ENCODE measurements at regions not wholly inside any gene's neighbourhood (a gene's known extent, or its start where the extent isn't known, plus 50 kb on each side); places are given as distances from the start of the nearest gene placed in this dataset.
"Not testable (repeated sequence)": the region's sequence is repeated elsewhere in the genome, so short reads cannot be mapped to it uniquely, and the experiment has no call there.

- 85% methylated on average over 6 of the region's 6 CpGs for WGBS
These were observed 410.0 kb upstream of the ADAMTSL1 start for GRCh38 chr9:18063856-18064390.

GRCh38 chr9:18066608-18067007 lies 407.3 kb upstream of the ADAMTSL1 start:
- not testable (repeated sequence) for H3K27ac ChIP-seq (ENCODE audit: low read depth in 1 of 2, low read length in 1 of 2); H3K36me3 ChIP-seq (ENCODE audit: control insufficient read depth in 2 of 2, insufficient read depth in 2 of 2, low read length in 1 of 2); H3K27me3 ChIP-seq (ENCODE audit: control insufficient read depth in 2 of 2, insufficient read depth in 1 of 2, low read length in 1 of 2); H3K9me3 ChIP-seq (ENCODE audit: control insufficient read depth in 2 of 2, insufficient read depth in 1 of 2, low read length in 1 of 2); DNase-seq (ENCODE audit: low read depth in 6 of 9, low spot score in 9 of 9); H3K4me1 ChIP-seq (ENCODE audit: control insufficient read depth in 2 of 2, insufficient read depth in 2 of 2, low read length in 2 of 2); H3K4me3 ChIP-seq (ENCODE audit: low read length in 2 of 2)
- WGBS = over 99% methylated on average over 2 of the region's 2 CpGs

More at GRCh38 chr9:18063856-18064390, 410.0 kb upstream of the ADAMTSL1 start:
- no peak overlapping the region for H3K27ac ChIP-seq (ENCODE audit: low read depth in 1 of 2, low read length in 1 of 2)
- no peaks in the 10 kb centered on the region for H3K4me1 ChIP-seq (ENCODE audit: control insufficient read depth in 2 of 2, insufficient read depth in 2 of 2, low read length in 2 of 2)
- H3K9me3 ChIP-seq (ENCODE audit: control insufficient read depth in 2 of 2, insufficient read depth in 1 of 2, low read length in 1 of 2) = no peaks in the 10 kb centered on the region
- no peaks in the 10 kb centered on the region for H3K36me3 ChIP-seq (ENCODE audit: control insufficient read depth in 2 of 2, insufficient read depth in 2 of 2, low read length in 1 of 2)
- no peaks in the 10 kb centered on the region for H3K27me3 ChIP-seq (ENCODE audit: control insufficient read depth in 2 of 2, insufficient read depth in 1 of 2, low read length in 1 of 2)
- no peak overlapping the region for H3K4me3 ChIP-seq (ENCODE audit: low read length in 2 of 2)
- no peak for DNase-seq (ENCODE audit: low read depth in 6 of 9, low spot score in 9 of 9)

DNA sequence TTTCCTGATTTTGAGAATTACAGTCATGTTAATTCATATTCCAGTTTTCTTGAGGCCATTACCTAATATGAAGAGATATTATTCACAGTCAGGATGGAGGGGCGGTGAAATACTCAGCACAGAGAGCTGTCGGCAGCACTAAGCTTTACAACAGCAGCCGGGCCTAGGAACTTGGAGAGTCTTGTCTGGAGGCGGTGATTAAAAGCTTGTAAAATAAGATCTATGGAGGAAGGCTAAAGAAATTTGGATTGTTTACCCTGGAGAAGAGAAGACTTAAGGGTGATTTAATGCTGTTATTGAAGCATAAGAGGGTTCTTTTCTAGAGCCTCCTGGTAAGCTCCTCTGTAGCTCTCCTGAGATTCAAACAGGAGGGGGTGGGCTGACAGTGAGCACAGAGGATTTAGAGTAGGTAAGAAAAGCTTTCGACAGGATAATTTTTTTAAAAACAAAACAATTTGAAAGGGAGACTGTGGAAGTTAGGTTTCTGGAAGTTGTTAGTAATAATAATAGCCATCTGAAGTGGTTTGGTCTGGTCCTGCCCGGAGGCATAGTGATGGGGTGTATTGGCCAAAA lies 406.3 kb upstream of the ADAMTSL1 start:
- H3K9me3 ChIP-seq (ENCODE audit: control insufficient read depth in 2 of 2, insufficient read depth in 1 of 2, low read length in 1 of 2) = no peaks in the 10 kb centered on the region
- WGBS = 97% methylated on average over 6 of the region's 6 CpGs
- no peaks in the 10 kb centered on the region for H3K4me1 ChIP-seq (ENCODE audit: control insufficient read depth in 2 of 2, insufficient read depth in 2 of 2, low read length in 2 of 2)
- H3K27me3 ChIP-seq (ENCODE audit: control insufficient read depth in 2 of 2, insufficient read depth in 1 of 2, low read length in 1 of 2) = no peaks in the 10 kb centered on the region
- no peak for DNase-seq (ENCODE audit: low read depth in 6 of 9, low spot score in 9 of 9)
- no peak overlapping the region for H3K27ac ChIP-seq (ENCODE audit: low read depth in 1 of 2, low read length in 1 of 2)
- H3K4me3 ChIP-seq (ENCODE audit: low read length in 2 of 2) = no peak overlapping the region
- H3K36me3 ChIP-seq (ENCODE audit: control insufficient read depth in 2 of 2, insufficient read depth in 2 of 2, low read length in 1 of 2) = no peaks in the 10 kb centered on the region

DNA sequence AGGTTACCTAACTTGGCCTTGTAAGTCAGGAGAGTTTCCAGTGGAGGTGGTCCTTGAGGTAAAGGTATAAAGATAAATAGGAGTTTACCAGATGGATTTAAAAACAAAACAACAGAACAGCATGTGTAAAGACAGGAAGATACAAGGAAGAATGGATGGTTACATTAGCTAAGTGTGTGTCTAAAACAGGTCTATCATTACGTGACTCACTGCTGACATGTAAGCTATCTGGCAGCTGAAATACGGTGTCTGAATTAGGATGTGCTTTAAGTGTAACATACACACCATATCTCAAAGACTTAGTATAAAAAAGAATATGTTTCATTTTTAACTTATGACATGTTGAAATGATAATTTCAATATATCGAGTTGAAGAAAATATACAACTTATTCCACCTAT lies 405.1 kb upstream of the ADAMTSL1 start:
- Histone ChIP-seq H3K36me3 (ENCODE audit: control insufficient read depth in 2 of 2, insufficient read depth in 2 of 2, low read length in 1 of 2) (no peaks in the 10 kb centered on the region), H3K27ac (ENCODE audit: low read depth in 1 of 2, low read length in 1 of 2) (no peak overlapping the region), H3K9me3 (ENCODE audit: control insufficient read depth in 2 of 2, insufficient read depth in 1 of 2, low read length in 1 of 2) (no peaks in the 10 kb centered on the region), H3K4me3 (ENCODE audit: low read length in 2 of 2) (no peak overlapping the region), H3K27me3 (ENCODE audit: control insufficient read depth in 2 of 2, insufficient read depth in 1 of 2, low read length in 1 of 2) (no peaks in the 10 kb centered on the region), H3K4me1 (ENCODE audit: control insufficient read depth in 2 of 2, insufficient read depth in 2 of 2, low read length in 2 of 2) (no peaks in the 10 kb centered on the region)
- DNase-seq (ENCODE audit: low read depth in 6 of 9, low spot score in 9 of 9) = no peak
- WGBS = 95% methylated on average over 3 of the region's 3 CpGs

DNA sequence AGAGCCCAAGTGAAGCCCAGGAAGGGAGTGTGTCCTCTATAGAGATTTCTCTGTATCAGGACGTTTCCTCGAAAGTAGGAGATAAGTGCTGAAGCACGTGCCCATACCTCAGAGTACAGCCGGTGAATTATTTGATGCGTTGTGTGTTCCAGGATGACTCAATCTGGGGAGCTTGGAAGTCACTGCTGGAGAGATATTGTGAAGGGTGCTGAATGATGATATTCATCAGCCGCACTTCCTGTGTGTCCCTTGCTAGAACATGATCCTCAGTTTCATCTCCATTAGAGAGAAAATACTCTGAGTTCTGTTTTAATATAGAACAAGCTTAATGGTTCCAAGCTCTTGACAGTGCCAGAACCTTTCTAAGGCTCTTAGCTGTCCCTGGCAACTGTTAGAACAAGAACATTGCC lies 402.3 kb upstream of the ADAMTSL1 start:
- 95% methylated on average over 6 of the region's 6 CpGs for WGBS
- H3K4me3 ChIP-seq (ENCODE audit: low read length in 2 of 2) = no peak overlapping the region
- H3K27me3 ChIP-seq (ENCODE audit: control insufficient read depth in 2 of 2, insufficient read depth in 1 of 2, low read length in 1 of 2) = no peaks in the 10 kb centered on the region
- H3K27ac ChIP-seq (ENCODE audit: low read depth in 1 of 2, low read length in 1 of 2) = no peak overlapping the region
- no peaks in the 10 kb centered on the region for H3K4me1 ChIP-seq (ENCODE audit: control insufficient read depth in 2 of 2, insufficient read depth in 2 of 2, low read length in 2 of 2)
- no peaks in the 10 kb centered on the region for H3K9me3 ChIP-seq (ENCODE audit: control insufficient read depth in 2 of 2, insufficient read depth in 1 of 2, low read length in 1 of 2)
- DNase-seq (ENCODE audit: low read depth in 6 of 9, low spot score in 9 of 9) = no peak
- no peaks in the 10 kb centered on the region for H3K36me3 ChIP-seq (ENCODE audit: control insufficient read depth in 2 of 2, insufficient read depth in 2 of 2, low read length in 1 of 2)

DNA sequence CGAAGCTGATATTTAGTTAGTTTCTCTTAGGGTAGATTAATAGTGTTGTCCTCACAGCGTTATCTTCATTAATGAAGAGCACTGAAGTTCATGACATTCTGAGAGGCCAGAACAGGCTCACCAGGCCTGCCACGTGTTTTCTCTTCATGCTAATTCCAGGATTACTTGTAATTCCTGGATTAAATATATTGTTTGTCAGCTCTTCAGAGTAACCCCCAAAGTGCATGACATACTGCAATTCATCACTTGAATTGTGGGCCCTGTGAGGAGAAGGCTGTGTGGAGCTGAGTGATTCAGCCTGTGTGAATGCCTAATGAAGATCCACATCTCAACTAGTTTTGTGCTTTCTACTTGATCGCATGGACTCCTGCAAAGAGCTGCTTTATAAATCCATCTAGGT lies 401.0 kb upstream of the ADAMTSL1 start:
- H3K36me3 ChIP-seq (ENCODE audit: control insufficient read depth in 2 of 2, insufficient read depth in 2 of 2, low read length in 1 of 2) = no peaks in the 10 kb centered on the region
- WGBS = 93% methylated on average over 4 of the region's 4 CpGs
- no peaks in the 10 kb centered on the region for H3K9me3 ChIP-seq (ENCODE audit: control insufficient read depth in 2 of 2, insufficient read depth in 1 of 2, low read length in 1 of 2)
- no peak overlapping the region for H3K27ac ChIP-seq (ENCODE audit: low read depth in 1 of 2, low read length in 1 of 2)
- DNase-seq (ENCODE audit: low read depth in 6 of 9, low spot score in 9 of 9) = no peak
- no peaks in the 10 kb centered on the region for H3K4me1 ChIP-seq (ENCODE audit: control insufficient read depth in 2 of 2, insufficient read depth in 2 of 2, low read length in 2 of 2)
- no peaks in the 10 kb centered on the region for H3K27me3 ChIP-seq (ENCODE audit: control insufficient read depth in 2 of 2, insufficient read depth in 1 of 2, low read length in 1 of 2)
- H3K4me3 ChIP-seq (ENCODE audit: low read length in 2 of 2) = no peak overlapping the region

DNA sequence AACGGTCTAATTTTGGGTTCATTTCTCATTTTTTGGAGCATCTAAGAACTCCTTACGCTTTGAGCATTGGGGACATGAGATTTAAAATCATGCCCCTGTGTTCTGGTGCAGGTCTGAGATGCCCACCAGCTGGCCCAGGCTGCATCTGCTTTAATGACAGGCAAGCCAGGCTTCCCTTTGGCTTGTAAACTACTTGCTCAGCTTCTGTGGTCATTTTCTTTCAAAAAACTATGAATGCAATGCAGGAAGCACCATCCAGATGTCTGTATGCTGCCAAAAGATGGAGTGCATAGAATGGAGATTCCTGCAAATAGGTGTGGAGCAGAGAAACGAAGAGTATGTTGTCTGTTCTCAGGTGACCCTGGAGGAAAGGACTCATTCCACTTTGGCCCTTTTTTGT lies 399.9 kb upstream of the ADAMTSL1 start:
- H3K4me1 ChIP-seq (ENCODE audit: control insufficient read depth in 2 of 2, insufficient read depth in 2 of 2, low read length in 2 of 2) = no peaks in the 10 kb centered on the region
- no peak overlapping the region for H3K4me3 ChIP-seq (ENCODE audit: low read length in 2 of 2)
- no peak overlapping the region for H3K27ac ChIP-seq (ENCODE audit: low read depth in 1 of 2, low read length in 1 of 2)
- no peak for DNase-seq (ENCODE audit: low read depth in 6 of 9, low spot score in 9 of 9)
- H3K9me3 ChIP-seq (ENCODE audit: control insufficient read depth in 2 of 2, insufficient read depth in 1 of 2, low read length in 1 of 2) = no peaks in the 10 kb centered on the region
- H3K27me3 ChIP-seq (ENCODE audit: control insufficient read depth in 2 of 2, insufficient read depth in 1 of 2, low read length in 1 of 2) = no peaks in the 10 kb centered on the region
- H3K36me3 ChIP-seq (ENCODE audit: control insufficient read depth in 2 of 2, insufficient read depth in 2 of 2, low read length in 1 of 2) = no peaks in the 10 kb centered on the region
- 22% methylated on average over 3 of the region's 3 CpGs for WGBS

DNA sequence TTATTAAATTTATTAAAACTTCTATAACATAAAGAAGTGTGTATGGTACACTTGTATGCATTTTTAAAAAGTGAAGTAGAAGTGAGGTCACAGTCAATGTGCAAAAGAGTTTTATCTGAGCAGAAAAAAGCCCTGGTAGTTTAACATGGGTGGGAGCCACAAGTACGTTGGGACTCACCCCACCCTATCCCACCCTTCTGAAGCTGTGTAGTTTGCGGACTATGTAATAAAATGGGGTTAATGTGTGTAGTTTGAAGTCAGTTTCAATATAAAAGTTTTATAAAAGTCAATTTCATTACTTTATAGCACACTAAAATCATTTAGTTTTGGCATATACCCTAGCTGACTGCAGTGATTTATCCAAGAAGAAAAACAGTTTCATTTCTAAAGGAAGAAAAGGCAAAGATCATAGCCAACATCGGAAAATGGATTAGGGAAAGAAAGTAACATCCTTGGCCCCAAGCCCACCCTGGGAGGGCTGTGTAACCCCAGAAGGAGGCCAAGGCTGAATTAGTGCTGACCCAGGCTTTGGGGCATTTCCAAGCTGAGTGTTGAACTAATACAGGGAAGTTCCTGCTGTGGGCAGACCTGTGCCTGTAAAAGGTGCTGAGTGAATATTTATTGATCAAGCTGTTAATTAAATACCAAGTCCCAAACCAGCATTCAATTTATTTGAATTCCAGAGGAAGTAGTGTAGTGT lies 398.6 kb upstream of the ADAMTSL1 start:
- no peaks in the 10 kb centered on the region for H3K27me3 ChIP-seq (ENCODE audit: control insufficient read depth in 2 of 2, insufficient read depth in 1 of 2, low read length in 1 of 2)
- H3K4me3 ChIP-seq (ENCODE audit: low read length in 2 of 2) = no peak overlapping the region
- DNase-seq (ENCODE audit: low read depth in 6 of 9, low spot score in 9 of 9) = no peak
- 92% methylated on average over 3 of the region's 3 CpGs for WGBS
- H3K4me1 ChIP-seq (ENCODE audit: control insufficient read depth in 2 of 2, insufficient read depth in 2 of 2, low read length in 2 of 2) = no peaks in the 10 kb centered on the region
- H3K27ac ChIP-seq (ENCODE audit: low read depth in 1 of 2, low read length in 1 of 2) = no peak overlapping the region
- H3K9me3 ChIP-seq (ENCODE audit: control insufficient read depth in 2 of 2, insufficient read depth in 1 of 2, low read length in 1 of 2) = no peaks in the 10 kb centered on the region
- no peaks in the 10 kb centered on the region for H3K36me3 ChIP-seq (ENCODE audit: control insufficient read depth in 2 of 2, insufficient read depth in 2 of 2, low read length in 1 of 2)

DNA sequence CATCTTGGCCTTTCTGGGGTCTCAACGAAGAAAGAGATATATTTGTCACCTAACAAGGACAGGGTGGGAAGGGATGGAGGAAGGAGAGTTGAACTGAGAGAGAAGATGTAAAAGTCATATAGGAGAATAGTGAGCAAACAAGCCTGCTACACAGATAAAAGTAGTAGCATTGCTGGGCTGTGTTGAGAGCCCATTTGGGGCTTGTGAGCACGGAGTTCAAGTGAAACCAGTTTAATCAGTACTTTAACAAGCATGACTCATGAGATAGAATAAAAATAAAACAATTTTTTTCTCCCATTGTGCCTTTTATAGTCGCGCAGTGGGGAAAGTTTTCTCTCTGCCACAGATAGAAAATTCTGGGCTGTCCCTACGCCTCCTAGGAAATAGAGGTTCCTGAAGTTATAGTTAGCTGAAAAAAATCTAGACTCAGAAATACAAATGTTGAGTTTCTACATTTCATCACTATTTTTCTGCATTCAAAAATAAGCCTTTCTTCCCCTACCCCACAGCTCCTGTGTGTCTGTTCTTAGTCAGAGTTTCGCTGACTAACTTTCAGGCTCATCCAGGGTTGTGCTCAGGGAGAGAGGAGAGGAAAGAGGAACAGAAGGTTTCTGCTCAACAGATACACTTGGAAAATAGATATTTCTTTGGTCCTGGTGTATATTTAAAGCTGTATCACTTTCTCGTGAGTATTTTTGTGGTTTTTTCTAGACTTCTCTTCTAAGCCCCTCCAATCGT lies 395.8 kb upstream of the ADAMTSL1 start:
- WGBS = 90% methylated on average over 8 of the region's 8 CpGs
- no peaks in the 10 kb centered on the region for H3K36me3 ChIP-seq (ENCODE audit: control insufficient read depth in 2 of 2, insufficient read depth in 2 of 2, low read length in 1 of 2)
- DNase-seq (ENCODE audit: low read depth in 6 of 9, low spot score in 9 of 9) = no peak
- H3K27ac ChIP-seq (ENCODE audit: low read depth in 1 of 2, low read length in 1 of 2) = no peak overlapping the region
- no peaks in the 10 kb centered on the region for H3K9me3 ChIP-seq (ENCODE audit: control insufficient read depth in 2 of 2, insufficient read depth in 1 of 2, low read length in 1 of 2)
- no peak overlapping the region for H3K4me3 ChIP-seq (ENCODE audit: low read length in 2 of 2)
- no peaks in the 10 kb centered on the region for H3K4me1 ChIP-seq (ENCODE audit: control insufficient read depth in 2 of 2, insufficient read depth in 2 of 2, low read length in 2 of 2)
- H3K27me3 ChIP-seq (ENCODE audit: control insufficient read depth in 2 of 2, insufficient read depth in 1 of 2, low read length in 1 of 2) = no peaks in the 10 kb centered on the region
